GM06990 (cell line): ENCODE measurements at regions not wholly inside any gene's neighbourhood (a gene's known extent, or its start where the extent isn't known, plus 50 kb on each side); places are given as distances from the start of the nearest gene placed in this dataset.

Experiments used
- DNase-seq: peaks from one replicate; pipeline ENCODE4 v3.0.0-alpha.2; 2011; ENCODE audit not compliant: insufficient read length; ENCODE audit errors: extremely low read depth
- H3K27me3 ChIP-seq: replicated peaks from 2 replicates; pipeline ENCODE4 v1.6.0; 2011; ENCODE audit warnings: low read length; ENCODE audit not compliant: control insufficient read depth, insufficient read depth
- H3K36me3 ChIP-seq: 2 replicates; pipeline ENCODE4 v1.5.1; 2011; ENCODE audit warnings: low read length; ENCODE audit not compliant: control insufficient read depth, insufficient read depth
- H3K4me3 ChIP-seq: replicated peaks from 2 replicates; pipeline ENCODE4 v1.5.1; 2011; ENCODE audit warnings: low read depth, mild to moderate bottlenecking, control low read depth, low read length
- CTCF ChIP-seq: IDR thresholded peaks from 2 replicates; pipeline ENCODE4 v1.5.1; 2011; ENCODE audit warnings: low read length, control low read depth, mild to moderate bottlenecking, inconsistent platforms; ENCODE audit not compliant: insufficient read depth, poor library complexity, severe bottlenecking

DNA sequence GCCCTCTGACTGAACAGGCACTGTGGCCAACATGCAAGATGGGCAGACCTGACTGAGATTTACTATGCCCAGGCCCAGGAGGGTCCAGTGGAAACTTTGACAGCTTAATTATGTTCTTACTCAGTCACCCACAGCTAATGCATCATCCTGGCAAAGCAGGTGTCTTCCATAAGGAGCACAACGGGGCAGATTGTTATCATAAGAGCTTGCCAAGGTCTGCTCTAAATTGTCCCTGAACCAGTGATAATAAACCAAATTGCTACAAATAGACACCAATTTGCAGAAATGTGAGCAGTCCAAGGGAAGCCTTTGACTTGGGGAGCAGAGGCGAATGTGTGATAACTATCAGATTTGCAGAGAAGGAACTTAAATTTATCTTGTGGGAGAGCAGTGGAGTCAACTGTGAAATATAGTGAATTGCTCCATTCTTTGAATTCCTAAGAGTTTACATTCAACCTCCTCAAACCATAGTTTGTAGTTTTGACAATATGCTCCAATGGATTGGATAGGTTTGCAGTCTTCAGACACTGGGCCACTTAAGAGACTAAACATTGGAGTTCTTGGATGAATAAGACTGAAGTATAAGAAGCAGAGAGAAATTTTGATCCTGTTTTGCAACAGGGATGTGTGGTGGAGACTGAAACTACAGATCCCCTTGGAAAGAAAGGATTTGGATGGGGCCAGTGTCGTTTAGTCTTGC, 494.7 kb downstream of the CCSER2 start:
- no peak for DNase-seq
- Histone ChIP-seq H3K27me3 (no peaks in the 10 kb centered on the region; the same call in 1 of the 2 replicates), H3K4me3 (no peak overlapping the region), H3K36me3 (no peaks in the 10 kb centered on the region)
- no peak for TF ChIP-seq CTCF

DNA sequence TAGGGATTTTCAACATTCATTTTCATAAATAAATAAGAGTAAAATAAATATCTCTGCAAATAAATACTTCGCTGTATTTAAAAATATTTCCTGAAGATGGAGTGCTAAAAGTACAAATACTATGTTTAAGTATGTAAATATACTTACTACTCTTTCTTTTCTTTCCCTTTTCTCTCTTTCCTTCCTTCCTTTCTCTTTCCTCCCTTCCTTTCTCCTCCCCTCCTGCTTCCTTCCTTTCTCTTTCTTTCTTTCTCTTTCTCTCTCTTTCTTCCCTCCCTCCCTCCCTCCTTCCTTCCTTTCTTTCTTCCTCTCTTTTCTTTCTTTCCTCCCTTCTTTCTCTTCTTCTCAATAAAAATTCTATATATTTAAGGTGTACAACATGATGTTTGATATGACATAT, 496.1 kb downstream of the CCSER2 start:
- no peak for DNase-seq
- H3K27me3 ChIP-seq: no peaks in the 10 kb centered on the region; the same call in 1 of the 2 replicates
- no peak for TF ChIP-seq CTCF

DNA sequence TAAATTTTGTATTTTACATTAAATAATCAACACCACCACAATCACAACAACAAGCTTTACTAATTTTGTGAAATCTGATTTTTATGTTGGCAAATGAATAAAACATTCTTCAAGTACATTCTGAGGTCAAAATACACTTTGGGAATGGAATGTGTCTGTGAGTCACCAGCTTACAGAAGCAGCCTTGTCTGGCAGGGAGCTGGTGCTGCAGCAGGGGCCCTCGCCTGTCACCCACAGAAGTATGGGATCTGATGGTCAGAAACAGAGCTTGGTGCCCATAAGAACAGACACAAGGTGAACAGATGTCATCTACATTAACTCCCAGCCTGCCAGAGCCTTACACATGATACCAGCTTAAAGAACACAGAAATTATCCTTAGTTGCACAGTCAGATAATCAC, 496.9 kb downstream of the CCSER2 start:
- H3K36me3 ChIP-seq: no peaks in the 10 kb centered on the region
- H3K4me3 ChIP-seq: no peak overlapping the region
- no peaks in the 10 kb centered on the region; the same call in 1 of the 2 replicates for H3K27me3 ChIP-seq
- TF ChIP-seq CTCF: no peak
- no peak for DNase-seq

More for the DNA sequence above, 496.1 kb downstream of the CCSER2 start:
- Histone ChIP-seq H3K4me3 (no peak overlapping the region), H3K36me3 (no peaks in the 10 kb centered on the region)

GRCh38 chr10:84826704-84827103, 498.3 kb downstream of the CCSER2 start:
- H3K4me3 ChIP-seq: no peak overlapping the region
- no peak for DNase-seq

DNA sequence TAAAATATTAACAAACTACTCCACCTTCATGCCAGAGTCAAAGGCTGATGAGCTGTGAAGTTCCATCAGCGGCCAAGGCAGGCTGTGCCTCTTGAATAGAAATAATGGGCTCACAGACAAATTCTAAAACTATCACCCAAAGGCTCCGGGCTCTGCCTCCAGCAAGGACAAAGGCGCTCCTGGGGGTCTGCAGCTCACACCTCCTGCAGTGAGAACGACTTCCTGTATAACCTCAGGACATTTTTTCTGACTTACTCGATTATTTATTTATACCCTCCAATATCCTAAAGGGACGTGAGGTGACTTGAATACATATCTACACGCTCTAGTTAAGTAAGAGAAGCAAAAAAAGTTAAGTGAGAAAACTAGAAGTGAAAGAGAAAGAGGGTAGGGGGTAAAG, 500.7 kb downstream of the CCSER2 start:
- TF ChIP-seq CTCF: no peak
- no peak for DNase-seq
- Histone ChIP-seq H3K4me3 (no peak overlapping the region), H3K36me3 (no peaks in the 10 kb centered on the region), H3K27me3 (no peaks in the 10 kb centered on the region)

More at GRCh38 chr10:84826704-84827103, 498.3 kb downstream of the CCSER2 start:
- no peak for TF ChIP-seq CTCF
- H3K36me3 ChIP-seq: no peaks in the 10 kb centered on the region
- H3K27me3 ChIP-seq: no peaks in the 10 kb centered on the region
